Gastroesophageal sphincter (tissue), 4 donors: ENCODE measurements at regions not wholly inside any gene's neighbourhood (a gene's known extent, or its start where the extent isn't known, plus 50 kb on each side); places are given as distances from the start of the nearest gene placed in this dataset.

Experiments used
- ATAC-seq: fragments of 150-250 bp; one replicate; pipeline ENCODE4 v1.9.1; 2016; ENCODE audit warnings: mild to moderate bottlenecking, moderate library complexity
- H3K27ac ChIP-seq, 4 donors: fragments of 200-600 bp; sonication (generic) in 3 of 4; 1 replicate in 3 of 4; 2 replicates in 1 of 4; pipeline ENCODE4 v1.5.1; 2016 to 2019
- H3K27me3 ChIP-seq: fragments of 200-600 bp; sonication (generic); one replicate; pipeline ENCODE4 v1.5.1; 2019
- H3K36me3 ChIP-seq, 2 donors: fragments of 200-600 bp; sonication (generic); one replicate each; pipeline ENCODE4 v1.5.1; 2019; ENCODE audit warnings: control low read depth in 1 of 2
- H3K4me1 ChIP-seq, 3 donors: fragments of 200-600 bp; sonication (generic); 1 replicate in 2 of 3; 2 replicates in 1 of 3; pipeline ENCODE4 v1.5.1; 2016 to 2019; ENCODE audit warnings: control low read depth in 2 of 3
- H3K4me3 ChIP-seq, 2 donors: fragments of 200-600 bp; sonication (generic); one replicate each; pipeline ENCODE4 v1.5.1; 2019; ENCODE audit warnings: mild to moderate bottlenecking in 1 of 2, moderate library complexity in 1 of 2
- H3K9me3 ChIP-seq, 3 donors: fragments of 200-600 bp; sonication (generic); one replicate each; pipeline ENCODE4 v1.5.1; 2017 to 2019; ENCODE audit warnings: control low read depth in 2 of 3
- EP300 ChIP-seq: sonication (generic); formaldehyde crosslinking; IDR thresholded peaks from one replicate; pipeline ENCODE4 v1.6.1; 2017; ENCODE audit warnings: antibody characterized with exemption, mild to moderate bottlenecking
- POLR2A ChIP-seq, 2 donors: fragments of 450-650 bp; IDR thresholded peaks; one replicate each; pipeline ENCODE4 v1.6.1; 2017; ENCODE audit warnings: antibody characterized with exemption in 2 of 2, mild to moderate bottlenecking in 2 of 2, moderate library complexity in 1 of 2
- POLR2AphosphoS5 ChIP-seq: sonication (generic); formaldehyde crosslinking; IDR thresholded peaks from one replicate; pipeline ENCODE4 v1.6.1; 2017; ENCODE audit warnings: antibody characterized with exemption
- WGBS, 2 donors: methylation state at CpG; one replicate each; pipeline ENCODE4 v1.1.5; 2018; ENCODE audit warnings: low coverage in 1 of 2; 5-methylcytosine and 5-hydroxymethylcytosine counted together
- small RNA-seq, 4 donors: library from RNA; depleted of rRNA; stranded (forward); fragments of <200 nt; gene quantifications; one replicate each; pipeline ENCODE3, GENCODE V24; 2016
- TF ChIP-seq, protein P1 (sequence below), 4 experiments: fragments of 200-600 bp in 2 of 4; fragments of 450-650 bp in 2 of 4; sonication (generic) in 1 of 4; IDR thresholded peaks; one replicate each; pipeline ENCODE4 v1.5.1; 2017 to 2019; ENCODE audit warnings: antibody characterized with exemption in 4 of 4, mild to moderate bottlenecking in 2 of 4, moderate library complexity in 2 of 4

DNA sequence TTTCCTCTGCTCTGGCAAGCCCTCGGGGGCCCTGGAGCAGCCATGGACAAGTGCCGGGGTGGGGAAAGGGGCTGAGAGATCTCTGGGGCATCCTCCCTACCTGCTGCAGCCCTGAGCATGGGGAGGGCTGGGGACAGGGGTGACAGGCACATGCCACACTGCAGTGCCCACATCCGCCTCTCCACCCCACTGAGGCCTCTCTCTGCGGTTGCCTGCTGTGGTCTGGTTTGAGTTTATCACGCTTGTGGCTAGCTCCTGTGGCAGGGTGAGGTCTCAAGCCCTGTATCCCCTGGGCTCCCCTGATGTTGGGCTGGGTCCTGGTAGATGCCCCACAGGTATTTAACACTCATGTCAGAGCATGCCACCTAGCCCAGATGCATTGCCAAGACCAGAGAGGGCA, 52.9 kb upstream of the MLN start:
- no peak overlapping the region for H3K27ac ChIP-seq
- H3K27me3 ChIP-seq, result peaks cover 70% of the 10 kb centered on the region
- H3K4me3 ChIP-seq, result no peak overlapping the region
- H3K9me3 ChIP-seq, result no peaks in the 10 kb centered on the region
- H3K4me1 ChIP-seq, result peaks cover 0 to 4% (median 0%) of the 10 kb centered on the region in 3 donors
- no peak for ATAC-seq
- TF ChIP-seq, protein P1, sequence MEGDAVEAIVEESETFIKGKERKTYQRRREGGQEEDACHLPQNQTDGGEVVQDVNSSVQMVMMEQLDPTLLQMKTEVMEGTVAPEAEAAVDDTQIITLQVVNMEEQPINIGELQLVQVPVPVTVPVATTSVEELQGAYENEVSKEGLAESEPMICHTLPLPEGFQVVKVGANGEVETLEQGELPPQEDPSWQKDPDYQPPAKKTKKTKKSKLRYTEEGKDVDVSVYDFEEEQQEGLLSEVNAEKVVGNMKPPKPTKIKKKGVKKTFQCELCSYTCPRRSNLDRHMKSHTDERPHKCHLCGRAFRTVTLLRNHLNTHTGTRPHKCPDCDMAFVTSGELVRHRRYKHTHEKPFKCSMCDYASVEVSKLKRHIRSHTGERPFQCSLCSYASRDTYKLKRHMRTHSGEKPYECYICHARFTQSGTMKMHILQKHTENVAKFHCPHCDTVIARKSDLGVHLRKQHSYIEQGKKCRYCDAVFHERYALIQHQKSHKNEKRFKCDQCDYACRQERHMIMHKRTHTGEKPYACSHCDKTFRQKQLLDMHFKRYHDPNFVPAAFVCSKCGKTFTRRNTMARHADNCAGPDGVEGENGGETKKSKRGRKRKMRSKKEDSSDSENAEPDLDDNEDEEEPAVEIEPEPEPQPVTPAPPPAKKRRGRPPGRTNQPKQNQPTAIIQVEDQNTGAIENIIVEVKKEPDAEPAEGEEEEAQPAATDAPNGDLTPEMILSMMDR (IDR thresholded peaks at IDR 0.05), result no peak
- TF ChIP-seq EP300 (no peak), POLR2A (IDR thresholded peaks at IDR 0.05) (no peak), POLR2AphosphoS5 (no peak)
- no CpG with 5 or more reads among the region's 5 CpGs for WGBS, 2 donors
- H3K36me3 ChIP-seq, result no peaks in the 10 kb centered on the region

DNA sequence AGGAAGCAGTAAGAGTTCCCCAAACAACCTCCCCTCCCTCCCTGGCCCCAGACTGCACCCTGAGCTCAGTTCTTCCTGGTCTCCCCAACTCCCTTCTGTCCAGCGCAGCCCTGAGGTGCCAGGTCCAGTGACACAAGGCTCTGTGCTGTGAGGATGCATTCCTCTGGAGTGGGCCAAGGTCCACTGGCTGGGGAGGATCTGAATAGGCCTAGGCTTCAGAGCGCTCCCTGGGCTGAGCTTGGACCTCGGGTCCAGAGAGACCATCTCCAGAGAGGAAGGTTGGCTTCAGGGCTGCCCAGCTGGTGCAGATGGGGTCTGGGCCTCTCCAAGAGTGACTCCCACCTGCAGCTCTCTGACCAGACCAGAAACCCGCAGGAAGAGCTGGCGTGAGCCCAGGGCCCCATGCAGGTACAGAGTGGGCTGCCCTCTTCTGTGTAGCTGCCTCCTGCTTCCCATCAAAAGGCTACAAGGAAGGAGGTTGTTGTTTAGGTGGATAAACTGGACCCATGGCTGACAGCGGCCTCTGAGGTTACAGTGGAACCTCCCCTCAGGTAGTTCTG, 52.3 kb upstream of the MLN start:
- no peaks in the 10 kb centered on the region for H3K36me3 ChIP-seq
- H3K9me3 ChIP-seq, result no peaks in the 10 kb centered on the region
- no peak overlapping the region for H3K4me3 ChIP-seq
- ATAC-seq, result no peak
- H3K27me3 ChIP-seq, result peaks cover 72% of the 10 kb centered on the region
- no peak overlapping the region for H3K27ac ChIP-seq
- H3K4me1 ChIP-seq, result peaks cover 0 to 4% (median 0%) of the 10 kb centered on the region in 3 donors
- TF ChIP-seq, protein P1 (IDR thresholded peaks at IDR 0.05), result no peak
- TF ChIP-seq POLR2AphosphoS5, result no peak
- TF ChIP-seq EP300, result no peak
- TF ChIP-seq POLR2A (IDR thresholded peaks at IDR 0.05), result no peak
- WGBS, 2 donors, result 40% methylated on average over 1 of the region's 6 CpGs; no CpG with 5 or more reads in 1 of the 2 donors

DNA sequence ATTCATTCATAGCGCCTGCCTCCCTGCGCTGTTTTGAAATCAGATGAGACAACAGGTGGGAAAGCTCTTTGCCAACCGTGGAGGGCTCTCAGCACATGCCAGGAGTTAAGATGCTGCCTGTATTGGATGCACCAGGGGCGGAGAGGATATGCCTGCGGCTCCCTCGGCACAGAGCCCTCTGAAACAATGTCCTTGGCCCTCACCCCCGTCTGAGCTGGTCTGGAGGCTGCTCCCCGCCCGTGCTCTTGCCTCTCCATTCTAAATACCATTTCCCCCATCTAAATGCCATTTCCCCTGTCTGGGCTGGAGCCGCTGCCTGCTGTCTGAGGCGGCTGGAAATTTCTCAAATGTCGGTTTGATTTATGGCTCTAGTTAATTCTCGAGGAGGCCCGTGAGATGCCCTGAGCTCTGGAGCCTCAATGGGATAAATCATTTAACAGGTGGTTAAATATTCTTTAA, 50.8 kb upstream of the MLN start:
- Histone ChIP-seq H3K4me3 (no peak overlapping the region), H3K27ac (no peak overlapping the region), H3K4me1 (peaks cover 0 to 4% (median 0%) of the 10 kb centered on the region in 3 donors), H3K27me3 (peaks cover 87% of the 10 kb centered on the region), H3K9me3 (no peaks in the 10 kb centered on the region), H3K36me3 (no peaks in the 10 kb centered on the region)
- 26 to 27% methylated on average over 3 to 5 of the region's 14 CpGs for WGBS, 2 donors
- ATAC-seq, result no peak
- no peak for TF ChIP-seq POLR2A (IDR thresholded peaks at IDR 0.05)
- TF ChIP-seq EP300, result no peak
- TF ChIP-seq POLR2AphosphoS5, result no peak
- TF ChIP-seq, protein P1 (IDR thresholded peaks at IDR 0.05), result no peak

DNA sequence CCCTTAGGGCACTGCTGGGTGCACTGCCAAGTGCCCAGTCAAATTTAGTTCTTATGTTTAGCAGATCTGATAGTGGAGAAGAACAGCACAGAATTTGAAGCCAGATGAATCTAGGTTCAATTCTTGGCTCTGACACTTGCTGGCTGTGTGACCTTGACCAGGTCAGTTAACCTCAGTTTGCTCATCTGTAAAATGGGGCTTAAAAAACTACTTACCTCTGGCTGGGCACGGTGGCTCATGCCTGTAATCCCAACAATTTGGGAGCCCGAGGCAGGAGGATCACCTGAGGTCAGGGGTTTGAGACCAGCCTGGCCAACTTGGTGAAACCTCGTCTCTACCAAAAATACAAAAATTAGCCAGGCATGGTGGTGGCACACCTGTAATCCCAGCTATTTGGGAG, 49.9 kb upstream of the MLN start:
- 80% methylated on average over 2 of the region's 3 CpGs; no CpG with 5 or more reads in 1 of the 2 donors for WGBS, 2 donors
- TF ChIP-seq POLR2AphosphoS5, result no peak
- no peak for TF ChIP-seq POLR2A (IDR thresholded peaks at IDR 0.05)
- TF ChIP-seq, protein P1 (IDR thresholded peaks at IDR 0.05), result no peak
- no peak for TF ChIP-seq EP300
- Histone ChIP-seq H3K4me1 (peaks cover 0 to 4% (median 0%) of the 10 kb centered on the region in 3 donors), H3K36me3 (no peaks in the 10 kb centered on the region), H3K27me3 (peaks cover 88% of the 10 kb centered on the region), H3K4me3 (no peak overlapping the region), H3K9me3 (no peaks in the 10 kb centered on the region), H3K27ac (no peak overlapping the region)
- ATAC-seq, result no peak

Small RNA genes in the stretch of these regions (small RNA-seq; reads per million reads assigned to genes)
- gene AL138889.2, result 0 reads per million in 4 donors
- 0 to 0.26 (median 0) reads per million in 4 donors for gene MIR7159
